ENCODE measurements at regions not wholly inside any gene's neighbourhood (a gene's known extent, or its start where the extent isn't known, plus 50 kb on each side); places are given as distances from the start of the nearest gene placed in this dataset.

GRCh38 chr16:60484901-60485300 lies 1551.3 kb downstream of the CDH8 start:
- ChIA-PET CTCF (ENCODE audit: low intra/inter-chr PET ratio, low total read pairs) (no interaction called here), POLR2A (no interaction called here)
- H3K4me1 ChIP-seq (ENCODE audit: insufficient read depth, low read length), result no peaks in the 10 kb centered on the region
- no peak overlapping the region for H3K9ac ChIP-seq (ENCODE audit: insufficient read depth, low read depth, low read length)
- H3K27me3 ChIP-seq (ENCODE audit: control insufficient read depth in 1 of 2, insufficient read depth in 2 of 2, low read length in 2 of 2), result no peaks in the 10 kb centered on the region
- no peak overlapping the region for H3K4me2 ChIP-seq (ENCODE audit: low read depth, low read length)
- H3K27ac ChIP-seq (ENCODE audit: extremely low read length, insufficient read depth, low read length), result no peak overlapping the region
- ATAC-seq (no peak), FAIRE-seq (no peak), DNase-seq (ENCODE audit: low spot score) (no peak)
- no peaks in the 10 kb centered on the region for H3K79me2 ChIP-seq (ENCODE audit: insufficient read depth, low read length)
- intact Hi-C loops (cut with micrococcal nuclease; ENCODE audit: unreplicated experiment) (no loop called here), in situ Hi-C loops (cut with HindIII; ENCODE audit: extremely low pct_ligation_motif_present, low pct_unique_long_range_greater_than_20kb) (no loop called here)
- no peak overlapping the region for H3K4me3 ChIP-seq (replicated peaks in 1 of 3; ENCODE audit: insufficient read depth in 1 of 3, low read depth in 2 of 3, low read length in 3 of 3)
- no peaks in the 10 kb centered on the region for H4K20me1 ChIP-seq (ENCODE audit: insufficient read depth, low read length)
- H3K9me3 ChIP-seq (ENCODE audit: low read length), result peaks cover 52% of the 10 kb centered on the region
- BruUV-seq (replicated peaks), result no TSS peak
- TF ChIP-seq ZNF513 (CRISPR knock-in tag; conservative IDR thresholded peaks at IDR 0.05), result no peak
- TF ChIP-seq HDAC6 (IDR thresholded peaks at IDR 0.05; ENCODE audit: low read depth, low read length), result no peak
- TF ChIP-seq ARID2 (CRISPR knock-in tag; IDR thresholded peaks at IDR 0.05; ENCODE audit: borderline replicate concordance), result no peak
- TF ChIP-seq, protein P1, sequence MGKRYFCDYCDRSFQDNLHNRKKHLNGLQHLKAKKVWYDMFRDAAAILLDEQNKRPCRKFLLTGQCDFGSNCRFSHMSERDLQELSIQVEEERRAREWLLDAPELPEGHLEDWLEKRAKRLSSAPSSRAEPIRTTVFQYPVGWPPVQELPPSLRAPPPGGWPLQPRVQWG (CRISPR knock-in tag; IDR thresholded peaks at IDR 0.05; ENCODE audit: borderline replicate concordance, low read depth), result no peak
- no peak for TF ChIP-seq NKX3-1 (CRISPR knock-in tag; IDR thresholded peaks at IDR 0.05)
- TF ChIP-seq SKIL (CRISPR knock-in tag; IDR thresholded peaks at IDR 0.05; ENCODE audit: borderline replicate concordance), result no peak
- no peak for TF ChIP-seq NFIB (CRISPR knock-in tag; IDR thresholded peaks at IDR 0.05; ENCODE audit: borderline replicate concordance)
- TF ChIP-seq GPBP1L1 (CRISPR knock-in tag; IDR thresholded peaks at IDR 0.05), result no peak
- TF ChIP-seq ZNF883 (CRISPR knock-in tag; IDR thresholded peaks at IDR 0.05; ENCODE audit: not compliant biosample characterization), result no peak
- TF ChIP-seq ELF1 (CRISPR knock-in tag; IDR thresholded peaks at IDR 0.05), result no peak
- TF ChIP-seq ZNF780A (CRISPR knock-in tag; IDR thresholded peaks at IDR 0.05), result no peak
- TF ChIP-seq MNT (IDR thresholded peaks at IDR 0.05), result no peak
- no peak for TF ChIP-seq ZSCAN22 (CRISPR knock-in tag; IDR thresholded peaks at IDR 0.05)
- no peak for TF ChIP-seq ZNF574 (CRISPR knock-in tag; IDR thresholded peaks at IDR 0.05)
- no peak for TF ChIP-seq RFXAP (CRISPR knock-in tag; IDR thresholded peaks at IDR 0.05; ENCODE audit: borderline replicate concordance)
- no peak overlapping the region for H2AFZ ChIP-seq (ENCODE audit: low read length)
- WGBS (ENCODE audit: low lambda C conversion rate), result under 1% methylated on average over 2 of the region's 2 CpGs
- no peaks in the 10 kb centered on the region for H3K36me3 ChIP-seq (replicated peaks in 1 of 2; ENCODE audit: control insufficient read depth in 1 of 2, insufficient read depth in 2 of 2, low read length in 2 of 2)

Measured in HepG2 (cell line).